Fibroblast of lung (primary cell): ENCODE measurements at regions not wholly inside any gene's neighbourhood (a gene's known extent, or its start where the extent isn't known, plus 50 kb on each side); places are given as distances from the start of the nearest gene placed in this dataset.

Experiments
- CTCF ChIP-seq, 2 donors: IDR thresholded peaks in 1 of 2; conservative IDR thresholded peaks in 1 of 2; 1 replicate in 1 of 2; 2 replicates in 1 of 2; pipeline ENCODE4 v1.5.1; 2011 to 2012; ENCODE audit warnings: low read length in 2 of 2, control low read depth in 1 of 2, inconsistent platforms in 1 of 2, low read depth in 1 of 2, mild to moderate bottlenecking in 1 of 2
- EZH2 ChIP-seq: IDR thresholded peaks from 2 replicates; pipeline ENCODE4 v1.5.1; 2012; ENCODE audit warnings: low read length, control low read depth, mild to moderate bottlenecking; ENCODE audit errors: missing control alignments

- TF ChIP-seq EZH2: no peak
- no peak for TF ChIP-seq CTCF (conservative IDR thresholded peaks at IDR 0.05 in 1 of 2, IDR thresholded peaks at IDR 0.05 in 1 of 2; ENCODE audit: low read depth in 1 of 2, low read length in 2 of 2)
Measured at GRCh38 chr2:160862226-160862625, 298.0 kb upstream of the TANK start.
